Muscle layer of colon (tissue), 2 donors: ENCODE measurements at regions not wholly inside any gene's neighbourhood (a gene's known extent, or its start where the extent isn't known, plus 50 kb on each side); places are given as distances from the start of the nearest gene placed in this dataset.

Experiments used
- H3K27ac ChIP-seq: one replicate; pipeline ENCODE4 v1.7.0; 2013; ENCODE audit warnings: low read depth, mild to moderate bottlenecking, low read length, moderate library complexity
- H3K27me3 ChIP-seq, 2 donors: one replicate each; pipeline ENCODE4 v1.7.0; 2013; ENCODE audit warnings: low read length in 2 of 2, mild to moderate bottlenecking in 2 of 2; ENCODE audit not compliant: insufficient read depth in 2 of 2, control insufficient read depth in 1 of 2
- H3K36me3 ChIP-seq: one replicate; pipeline ENCODE4 v1.7.0; 2013; ENCODE audit warnings: mild to moderate bottlenecking, low read length; ENCODE audit not compliant: insufficient read depth
- H3K4me1 ChIP-seq: one replicate; pipeline ENCODE4 v1.7.0; 2013; ENCODE audit warnings: mild to moderate bottlenecking, low read length; ENCODE audit not compliant: insufficient read depth
- H3K4me3 ChIP-seq, 2 donors: one replicate each; pipeline ENCODE4 v1.7.0; 2013; ENCODE audit warnings: low read length in 2 of 2, low read depth in 1 of 2, mild to moderate bottlenecking in 1 of 2, moderate library complexity in 1 of 2
- H3K9ac ChIP-seq: one replicate; pipeline ENCODE4 v1.7.0; 2013; ENCODE audit warnings: low read length
- H3K9me3 ChIP-seq: one replicate; pipeline ENCODE4 v1.7.0; 2013; ENCODE audit warnings: mild to moderate bottlenecking, low read length
- donor health status: abdominal sarcoma.
- donor health status: Adenocarcinoma of cecum.

DNA sequence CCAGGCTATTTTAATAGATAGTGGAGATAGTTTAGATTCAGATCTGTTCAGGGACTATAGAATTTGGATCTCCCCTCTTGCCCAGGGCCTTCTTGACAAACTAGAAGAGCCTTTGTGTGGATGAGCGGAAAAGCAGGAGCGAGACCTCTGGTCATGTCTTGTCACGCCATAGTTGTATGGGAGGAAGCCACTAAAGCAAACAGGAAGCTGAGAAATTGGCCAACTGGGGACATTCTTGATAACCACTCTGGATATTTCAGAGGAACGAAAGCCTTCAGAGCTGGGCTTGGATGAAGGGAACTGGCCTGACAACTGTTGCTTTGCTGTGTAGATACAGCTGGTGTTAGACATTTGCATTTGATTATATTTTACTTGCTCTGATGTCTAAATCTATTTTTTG is 54.1 kb upstream of the EXOC2 start:
- Histone ChIP-seq H3K27ac (no peak overlapping the region), H3K27me3 (no peaks in the 10 kb centered on the region), H3K36me3 (no peaks in the 10 kb centered on the region), H3K4me3 (no peak overlapping the region), H3K9me3 (no peaks in the 10 kb centered on the region), H3K4me1 (no peaks in the 10 kb centered on the region), H3K9ac (no peak overlapping the region)

DNA sequence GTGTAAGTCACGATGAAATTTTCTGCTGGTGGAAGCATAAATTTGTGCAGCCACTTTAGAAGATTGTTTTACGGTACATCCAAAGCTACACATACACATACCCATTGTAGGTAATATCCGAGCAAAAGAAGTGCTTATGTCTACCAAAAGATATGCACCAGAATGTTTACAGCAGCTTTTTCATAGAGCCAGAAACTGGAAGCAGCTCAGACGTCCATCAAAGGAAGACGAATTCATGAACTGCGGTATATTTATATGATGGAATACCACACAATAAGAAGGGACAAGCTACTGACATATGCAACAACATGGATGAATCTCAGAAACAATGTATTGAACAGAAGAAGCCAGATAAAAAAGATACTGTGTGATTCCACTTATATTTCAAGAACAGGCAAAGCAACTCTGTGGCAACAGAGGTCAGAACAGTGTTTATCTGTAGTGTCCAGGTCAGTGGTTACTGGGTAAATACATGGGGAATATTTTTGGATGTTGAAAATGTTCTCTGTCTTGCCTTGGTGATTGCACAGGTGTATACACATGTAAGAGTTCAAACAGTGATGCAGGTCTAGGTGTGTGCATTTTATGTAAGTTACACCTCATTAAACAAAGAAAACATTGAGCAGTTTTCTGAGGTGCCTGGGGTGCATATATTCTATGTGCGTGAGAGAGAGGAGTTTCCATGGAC is 51.9 kb upstream of the EXOC2 start:
- H3K36me3 ChIP-seq = no peaks in the 10 kb centered on the region
- no peaks in the 10 kb centered on the region for H3K27me3 ChIP-seq
- H3K9me3 ChIP-seq = no peaks in the 10 kb centered on the region
- H3K27ac ChIP-seq = no peak overlapping the region
- no peaks in the 10 kb centered on the region for H3K4me1 ChIP-seq
- no peak overlapping the region for H3K9ac ChIP-seq
- no peak overlapping the region for H3K4me3 ChIP-seq

DNA sequence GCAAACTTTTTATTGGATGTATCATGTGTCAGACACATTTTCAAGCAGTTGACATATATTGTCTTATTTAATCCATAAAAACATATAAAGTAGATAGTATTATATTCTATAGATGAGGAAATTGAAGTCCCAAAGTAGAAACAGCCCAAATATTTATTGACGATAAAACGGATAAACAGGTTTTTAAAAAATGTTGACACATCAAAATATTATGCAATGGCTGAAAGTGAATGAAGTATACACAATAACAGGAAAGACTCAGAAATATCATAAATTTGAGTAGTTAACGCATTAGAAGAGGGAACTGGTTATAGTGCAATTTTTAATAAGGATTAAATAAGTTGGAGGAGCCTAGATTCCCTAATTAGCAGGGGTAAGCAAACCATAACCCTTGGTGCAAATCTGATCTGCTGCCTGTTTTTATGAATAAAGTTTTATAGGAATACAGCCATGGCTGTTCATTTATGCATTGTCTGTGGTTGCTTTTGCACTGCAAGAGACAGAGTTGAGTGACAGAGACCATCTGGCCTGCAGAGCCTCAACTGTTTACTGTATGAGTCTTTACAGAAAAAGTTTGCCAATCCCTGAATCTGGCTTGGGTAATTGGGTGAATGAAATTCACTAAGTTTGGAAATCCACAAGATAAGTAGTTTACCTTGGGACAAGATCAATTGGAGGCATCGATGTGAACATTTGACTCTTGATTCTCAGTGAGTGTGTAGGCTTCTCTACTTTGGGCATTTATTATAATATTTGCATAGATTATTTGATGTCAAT is 50.6 kb upstream of the EXOC2 start:
- Histone ChIP-seq H3K27me3 (no peaks in the 10 kb centered on the region), H3K4me1 (no peaks in the 10 kb centered on the region), H3K36me3 (no peaks in the 10 kb centered on the region), H3K9ac (no peak overlapping the region), H3K4me3 (no peak overlapping the region), H3K27ac (no peak overlapping the region), H3K9me3 (no peaks in the 10 kb centered on the region)
